C4-2B (cell line): ENCODE measurements at regions not wholly inside any gene's neighbourhood (a gene's known extent, or its start where the extent isn't known, plus 50 kb on each side); places are given as distances from the start of the nearest gene placed in this dataset.

ENCODE experiments used
- CTCF ChIP-seq: fragments of 450-650 bp; conservative IDR thresholded peaks from 2 replicates; pipeline ENCODE4 v1.5.1; 2017; ENCODE audit warnings: mild to moderate bottlenecking
- ZFX ChIP-seq: fragments of 450-650 bp; IDR thresholded peaks from 2 replicates; pipeline ENCODE4 v1.6.1; 2017

DNA sequence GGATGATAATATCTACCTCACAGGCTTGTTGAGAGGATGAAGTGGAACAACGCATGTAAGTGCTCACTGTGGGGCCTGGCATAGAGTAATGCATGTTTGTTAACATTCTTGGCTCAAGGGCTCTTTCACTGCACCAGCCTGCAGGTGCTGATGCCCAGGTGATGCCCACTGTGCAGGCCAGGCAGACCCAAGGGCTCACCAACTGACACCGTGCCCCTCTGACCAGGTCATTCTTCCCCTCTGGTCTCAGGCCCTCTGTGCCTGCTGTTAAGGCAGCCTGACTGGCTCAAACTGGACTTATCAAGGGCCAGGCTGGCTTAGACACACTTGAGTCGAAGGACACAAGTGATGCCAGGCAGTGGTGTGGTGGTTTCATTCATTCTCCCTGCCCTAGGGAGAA lies 90.5 kb downstream of the PJA1 start:
- no peak for TF ChIP-seq CTCF
- no peak for TF ChIP-seq ZFX
